Activated naive CD4-positive, alpha-beta T cell treated with anti-CD3 and anti-CD28 coated beads, Interleukin-2, amount 10 ng/mL, durations not matched to agents 7 days and 5 days (primary cell): ENCODE measurements at regions not wholly inside any gene's neighbourhood (a gene's known extent, or its start where the extent isn't known, plus 50 kb on each side); places are given as distances from the start of the nearest gene placed in this dataset.

Experiments used
- CTCF ChIA-PET: fragments of 350-600 bp; sonication (Branson Sonifier 250); formaldehyde crosslinking; loops from one replicate; lab custom pipeline; 2021; ENCODE audit warnings: antibody characterized with exemption; lab: Charles Lee
- DNase-seq: peaks from one replicate; pipeline ENCODE4 v3.0.0-alpha.2; 2020
- H3K27ac Mint-ChIP-seq: one replicate; pipeline ENCODE4 v1.8.0; 2021; ENCODE audit warnings: mild to moderate bottlenecking, moderate library complexity, mixed read lengths
- H3K27me3 Mint-ChIP-seq: one replicate; pipeline ENCODE4 v1.8.0; 2021; ENCODE audit warnings: mild to moderate bottlenecking, mixed read lengths
- H3K36me3 Mint-ChIP-seq: one replicate; pipeline ENCODE4 v1.8.0; 2021; ENCODE audit warnings: mixed read lengths
- H3K4me1 Mint-ChIP-seq: one replicate; pipeline ENCODE4 v1.8.0; 2021; ENCODE audit warnings: mixed read lengths
- H3K4me3 Mint-ChIP-seq: one replicate; pipeline ENCODE4 v1.8.0; 2021; ENCODE audit warnings: mild to moderate bottlenecking, moderate library complexity, mixed read lengths
- H3K9me3 Mint-ChIP-seq: one replicate; pipeline ENCODE4 v1.8.0; 2021; ENCODE audit warnings: mixed read lengths

DNA sequence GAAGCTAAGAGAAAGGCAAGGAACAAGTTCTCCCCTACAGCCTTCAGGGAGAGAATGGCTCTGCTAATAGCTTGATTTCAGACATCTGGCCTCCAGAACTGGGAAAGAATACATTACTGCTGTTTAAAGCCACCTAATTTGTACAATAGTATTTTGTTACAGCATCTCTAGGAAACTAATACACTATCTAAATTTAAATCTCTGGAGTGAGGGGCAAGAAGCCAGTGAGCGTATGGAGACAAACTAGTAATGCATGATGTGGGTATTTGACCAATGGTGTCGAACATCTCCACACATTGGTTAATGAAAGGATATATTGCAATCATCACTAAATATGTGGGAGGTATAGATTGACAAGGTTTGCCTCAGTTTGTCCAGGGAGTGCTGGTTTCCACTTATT, 451.5 kb downstream of the EPM2A start:
- no peak overlapping the region for H3K4me3 Mint-ChIP-seq
- no peaks in the 10 kb centered on the region for H3K36me3 Mint-ChIP-seq
- H3K4me1 Mint-ChIP-seq, result no peaks in the 10 kb centered on the region
- DNase-seq, result no peak
- peaks cover 4% of the 10 kb centered on the region for H3K9me3 Mint-ChIP-seq
- no peak overlapping the region for H3K27ac Mint-ChIP-seq
- CTCF ChIA-PET, result no interaction called here
- H3K27me3 Mint-ChIP-seq, result no peaks in the 10 kb centered on the region

GRCh38 chr6:145286916-145287315, 448.4 kb downstream of the EPM2A start:
- Mint-ChIP-seq H3K9me3 (no peaks in the 10 kb centered on the region), H3K4me1 (no peaks in the 10 kb centered on the region), H3K27ac (no peak overlapping the region), H3K36me3 (no peaks in the 10 kb centered on the region), H3K27me3 (no peaks in the 10 kb centered on the region), H3K4me3 (no peak overlapping the region)
- no peak for DNase-seq
- CTCF ChIA-PET, result no interaction called here

GRCh38 chr6:145289573-145289972, 445.7 kb downstream of the EPM2A start:
- H3K36me3 Mint-ChIP-seq, result no peaks in the 10 kb centered on the region
- no peak for DNase-seq
- no peak overlapping the region for H3K4me3 Mint-ChIP-seq
- no peaks in the 10 kb centered on the region for H3K9me3 Mint-ChIP-seq
- H3K27ac Mint-ChIP-seq, result no peak overlapping the region
- H3K4me1 Mint-ChIP-seq, result no peaks in the 10 kb centered on the region
- no peaks in the 10 kb centered on the region for H3K27me3 Mint-ChIP-seq
- CTCF ChIA-PET, result no interaction called here

DNA sequence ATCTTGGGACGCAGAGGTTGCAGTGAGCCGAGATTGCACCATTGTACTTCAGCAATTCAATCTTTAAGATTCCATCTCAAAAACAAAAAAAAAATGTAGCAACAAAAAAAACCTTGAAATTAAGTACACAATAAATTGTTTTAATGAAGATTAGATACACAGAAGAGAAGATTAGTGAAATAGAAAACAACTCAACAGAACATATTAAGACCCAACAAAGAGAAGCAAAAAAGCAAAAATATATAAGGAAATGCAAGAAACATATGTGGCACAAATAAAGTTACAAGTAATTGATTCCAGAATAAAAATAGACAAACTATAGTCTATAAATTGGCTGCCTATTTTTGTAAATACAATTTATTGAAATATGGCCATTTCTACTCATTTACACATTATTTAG, 445.2 kb downstream of the EPM2A start:
- Mint-ChIP-seq H3K4me1 (no peaks in the 10 kb centered on the region), H3K27me3 (no peaks in the 10 kb centered on the region), H3K27ac (no peak overlapping the region), H3K36me3 (no peaks in the 10 kb centered on the region), H3K4me3 (no peak overlapping the region), H3K9me3 (no peaks in the 10 kb centered on the region)
- DNase-seq, result no peak
- CTCF ChIA-PET, result no interaction called here

GRCh38 chr6:145292066-145292465, 443.3 kb downstream of the EPM2A start:
- no peak overlapping the region for H3K4me3 Mint-ChIP-seq
- DNase-seq, result no peak
- no peaks in the 10 kb centered on the region for H3K4me1 Mint-ChIP-seq
- H3K36me3 Mint-ChIP-seq, result no peaks in the 10 kb centered on the region
- CTCF ChIA-PET, result no interaction called here
- no peaks in the 10 kb centered on the region for H3K27me3 Mint-ChIP-seq
- no peak overlapping the region for H3K27ac Mint-ChIP-seq
- H3K9me3 Mint-ChIP-seq, result no peaks in the 10 kb centered on the region

GRCh38 chr6:145294942-145295341, 440.4 kb downstream of the EPM2A start:
- H3K4me1 Mint-ChIP-seq, result no peaks in the 10 kb centered on the region
- no peak for DNase-seq
- H3K9me3 Mint-ChIP-seq, result no peaks in the 10 kb centered on the region
- H3K36me3 Mint-ChIP-seq, result no peaks in the 10 kb centered on the region
- H3K27me3 Mint-ChIP-seq, result no peaks in the 10 kb centered on the region
- CTCF ChIA-PET, result no interaction called here
- no peak overlapping the region for H3K27ac Mint-ChIP-seq
- no peak overlapping the region for H3K4me3 Mint-ChIP-seq

GRCh38 chr6:145295746-145296145, 439.6 kb downstream of the EPM2A start:
- no peak for DNase-seq
- CTCF ChIA-PET, result no interaction called here
- H3K4me1 Mint-ChIP-seq, result no peaks in the 10 kb centered on the region
- no peak overlapping the region for H3K4me3 Mint-ChIP-seq
- no peaks in the 10 kb centered on the region for H3K36me3 Mint-ChIP-seq
- no peaks in the 10 kb centered on the region for H3K27me3 Mint-ChIP-seq
- H3K9me3 Mint-ChIP-seq, result no peaks in the 10 kb centered on the region
- H3K27ac Mint-ChIP-seq, result no peak overlapping the region

- Mint-ChIP-seq H3K36me3 (no peaks in the 10 kb centered on the region), H3K9me3 (no peaks in the 10 kb centered on the region), H3K4me1 (no peaks in the 10 kb centered on the region), H3K4me3 (no peak overlapping the region), H3K27ac (no peak overlapping the region), H3K27me3 (no peaks in the 10 kb centered on the region)
- CTCF ChIA-PET, result no interaction called here
- no peak for DNase-seq
Observed at GRCh38 chr6:145305670-145306069, 429.6 kb downstream of the EPM2A start.

- Mint-ChIP-seq H3K27me3 (no peaks in the 10 kb centered on the region), H3K4me3 (no peak overlapping the region), H3K36me3 (no peaks in the 10 kb centered on the region), H3K27ac (no peak overlapping the region), H3K4me1 (no peaks in the 10 kb centered on the region), H3K9me3 (no peaks in the 10 kb centered on the region)
- CTCF ChIA-PET, result no interaction called here
- DNase-seq, result no peak
Observed at GRCh38 chr6:145306489-145306888, 428.8 kb downstream of the EPM2A start.

GRCh38 chr6:145309842-145310535, 425.3 kb downstream of the EPM2A start:
- no peak overlapping the region for H3K4me3 Mint-ChIP-seq

DNA sequence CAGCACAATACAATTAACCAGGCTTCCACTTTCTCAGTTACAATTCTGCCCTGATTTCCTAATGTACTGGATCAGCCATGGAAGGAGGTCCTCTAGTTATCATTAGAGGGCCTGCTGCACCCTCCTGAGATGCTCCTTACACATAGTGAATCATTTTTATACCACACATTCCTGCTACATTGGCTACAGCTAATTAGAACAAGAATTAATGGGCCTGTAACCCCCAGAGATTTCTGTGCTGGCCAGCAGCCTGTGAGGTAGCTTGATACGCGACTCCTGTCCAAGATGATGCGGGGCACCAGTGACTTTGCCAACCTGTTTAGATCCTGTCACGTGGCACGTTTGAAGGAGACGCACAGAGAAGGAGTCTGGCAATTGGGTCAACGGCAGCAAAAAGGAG, 422.8 kb downstream of the EPM2A start:
- H3K27me3 Mint-ChIP-seq, result no peaks in the 10 kb centered on the region
- no peaks in the 10 kb centered on the region for H3K9me3 Mint-ChIP-seq
- H3K27ac Mint-ChIP-seq, result no peak overlapping the region
- no peaks in the 10 kb centered on the region for H3K36me3 Mint-ChIP-seq
- CTCF ChIA-PET, result no interaction called here
- no peak for DNase-seq
- no peak overlapping the region for H3K4me3 Mint-ChIP-seq
- H3K4me1 Mint-ChIP-seq, result no peaks in the 10 kb centered on the region

More at GRCh38 chr6:145309842-145310535, 425.3 kb downstream of the EPM2A start:
- H3K27ac Mint-ChIP-seq, result no peak overlapping the region
- H3K27me3 Mint-ChIP-seq, result no peaks in the 10 kb centered on the region
- H3K36me3 Mint-ChIP-seq, result no peaks in the 10 kb centered on the region
- H3K9me3 Mint-ChIP-seq, result no peaks in the 10 kb centered on the region
- CTCF ChIA-PET, result no interaction called here
- no peak for DNase-seq
- H3K4me1 Mint-ChIP-seq, result no peaks in the 10 kb centered on the region

DNA sequence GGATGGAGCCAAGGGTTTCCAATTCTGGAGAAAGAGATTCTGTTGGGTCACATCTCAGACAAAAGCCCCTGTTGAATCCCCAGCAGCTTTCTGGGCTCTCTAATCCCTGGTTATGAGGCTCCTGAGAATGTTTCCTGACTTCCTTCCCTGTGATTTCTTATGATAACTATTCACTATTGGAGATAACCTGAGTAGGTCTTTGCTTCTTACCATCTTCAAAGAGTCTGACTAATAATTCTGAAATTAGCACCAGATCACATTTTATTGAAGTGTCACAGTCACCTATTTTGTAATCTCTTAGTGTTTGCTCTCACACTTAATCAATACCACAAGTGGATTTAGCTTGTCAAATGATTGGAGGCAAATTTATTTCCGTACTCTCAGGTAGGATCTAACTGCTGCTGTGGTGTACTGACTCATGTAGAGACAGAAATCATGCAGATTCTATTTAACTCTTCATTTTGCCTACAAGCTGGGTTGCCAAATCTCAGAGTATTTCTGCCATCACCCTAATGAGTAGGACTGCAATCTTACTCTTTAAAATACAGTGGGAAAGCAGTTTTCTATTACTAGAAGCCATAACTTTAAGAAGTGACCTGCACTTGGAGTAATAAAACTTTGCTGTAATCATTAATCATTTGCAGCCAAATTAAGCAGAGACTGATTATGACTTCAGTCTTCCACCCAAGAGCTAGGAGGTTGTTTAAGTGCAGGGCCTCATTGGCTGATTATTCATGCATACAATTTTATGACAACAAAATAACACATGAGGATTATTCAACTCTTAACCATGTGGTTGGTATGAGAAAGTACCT, 422.1 kb downstream of the EPM2A start:
- Mint-ChIP-seq H3K36me3 (no peaks in the 10 kb centered on the region), H3K27me3 (no peaks in the 10 kb centered on the region), H3K9me3 (no peaks in the 10 kb centered on the region), H3K4me3 (no peak overlapping the region), H3K27ac (no peak overlapping the region), H3K4me1 (no peaks in the 10 kb centered on the region)
- no peak for DNase-seq
- CTCF ChIA-PET, result no interaction called here

DNA sequence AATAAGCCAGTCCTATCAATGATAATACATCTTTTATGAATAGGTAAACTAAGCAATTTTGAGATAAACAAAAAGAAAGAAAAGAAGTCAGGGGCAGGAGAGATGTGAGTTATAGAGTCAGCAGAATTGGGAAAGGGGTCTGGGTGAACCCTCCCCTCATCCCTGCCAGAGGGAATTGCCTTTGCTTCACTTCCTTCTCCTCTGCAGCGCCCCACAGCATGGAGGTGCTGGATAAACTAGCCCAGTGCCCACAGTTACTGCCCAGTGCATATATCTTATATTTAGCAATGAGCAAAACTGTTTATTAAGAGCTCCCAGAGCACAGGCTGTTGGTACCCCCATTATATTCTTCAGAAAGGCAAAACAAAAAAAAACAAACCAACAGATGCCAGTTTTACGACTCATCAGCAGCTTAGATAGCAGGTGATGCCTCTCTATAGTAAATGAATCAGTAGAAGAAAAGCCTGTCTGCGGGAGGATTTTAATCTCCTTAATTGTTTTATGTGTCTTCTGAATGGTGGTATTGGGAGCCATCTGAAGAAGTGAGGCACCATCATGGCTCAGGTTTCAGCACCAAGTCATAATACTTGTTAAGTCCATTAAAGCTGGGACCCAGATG, 419.2 kb downstream of the EPM2A start:
- no peak for DNase-seq
- Mint-ChIP-seq H3K27ac (no peak overlapping the region), H3K9me3 (no peaks in the 10 kb centered on the region), H3K4me3 (no peak overlapping the region), H3K36me3 (no peaks in the 10 kb centered on the region), H3K4me1 (no peaks in the 10 kb centered on the region), H3K27me3 (no peaks in the 10 kb centered on the region)
- CTCF ChIA-PET, result no interaction called here

- H3K9me3 Mint-ChIP-seq, result no peaks in the 10 kb centered on the region
- no peak for DNase-seq
- H3K27ac Mint-ChIP-seq, result no peak overlapping the region
- H3K36me3 Mint-ChIP-seq, result no peaks in the 10 kb centered on the region
- no peaks in the 10 kb centered on the region for H3K27me3 Mint-ChIP-seq
- CTCF ChIA-PET, result no interaction called here
- H3K4me1 Mint-ChIP-seq, result no peaks in the 10 kb centered on the region
- H3K4me3 Mint-ChIP-seq, result no peak overlapping the region
Observed at GRCh38 chr6:145318952-145319351, 416.4 kb downstream of the EPM2A start.

- no peaks in the 10 kb centered on the region for H3K4me1 Mint-ChIP-seq
- no peaks in the 10 kb centered on the region for H3K9me3 Mint-ChIP-seq
- CTCF ChIA-PET, result no interaction called here
- no peak overlapping the region for H3K4me3 Mint-ChIP-seq
- no peak for DNase-seq
- no peak overlapping the region for H3K27ac Mint-ChIP-seq
- H3K36me3 Mint-ChIP-seq, result no peaks in the 10 kb centered on the region
- no peaks in the 10 kb centered on the region for H3K27me3 Mint-ChIP-seq
Observed at GRCh38 chr6:145319605-145320004, 415.7 kb downstream of the EPM2A start.
